ENCODE measurements at regions not wholly inside any gene's neighbourhood (a gene's known extent, or its start where the extent isn't known, plus 50 kb on each side); places are given as distances from the start of the nearest gene placed in this dataset.

- TF ChIP-seq CTCF (IDR thresholded peaks at IDR 0.05), result no peak
- TF ChIP-seq EP300 (IDR thresholded peaks at IDR 0.05), result no peak
- no peak for TF ChIP-seq POLR2A (IDR thresholded peaks at IDR 0.05)
- Histone ChIP-seq H3K27ac (no peak overlapping the region), H3K4me1 (peaks cover 0 to 4% (median 0%) of the 10 kb centered on the region in 4 donors), H3K36me3 (no peaks in the 10 kb centered on the region), H3K4me3 (no peak overlapping the region), H3K27me3 (no peaks in the 10 kb centered on the region), H3K9me3 (no peaks in the 10 kb centered on the region)
- DNase-seq (ENCODE audit: low spot score in 2 of 2), result no peak
- WGBS, 2 donors, result 76% methylated on average over 3 of the region's 3 CpGs
Observed at GRCh38 chr3:59254976-59255375, 205.2 kb upstream of the CFAP20DC start.

- H3K27me3 ChIP-seq, result no peaks in the 10 kb centered on the region
- H3K4me3 ChIP-seq, result no peak overlapping the region
- peaks cover 0 to 8% (median 0%) of the 10 kb centered on the region in 4 donors for H3K4me1 ChIP-seq
- no peak for DNase-seq (ENCODE audit: low spot score in 2 of 2)
- TF ChIP-seq POLR2A (IDR thresholded peaks at IDR 0.05), result no peak
- no peaks in the 10 kb centered on the region for H3K36me3 ChIP-seq
- 78 to 83% methylated on average over 4 to 7 of the region's 7 CpGs for WGBS, 2 donors
- no peaks in the 10 kb centered on the region for H3K9me3 ChIP-seq
- no peak overlapping the region for H3K27ac ChIP-seq
Observed at GRCh38 chr3:59254433-59254832, 204.6 kb upstream of the CFAP20DC start.

- H3K36me3 ChIP-seq, result no peaks in the 10 kb centered on the region
- no peaks in the 10 kb centered on the region for H3K27me3 ChIP-seq
- no peak overlapping the region for H3K4me3 ChIP-seq
- DNase-seq (ENCODE audit: low spot score in 2 of 2), result no peak
- TF ChIP-seq EP300 (IDR thresholded peaks at IDR 0.05), result no peak
- no peak for TF ChIP-seq POLR2A (IDR thresholded peaks at IDR 0.05)
- no peak for TF ChIP-seq CTCF (IDR thresholded peaks at IDR 0.05)
- no peak overlapping the region for H3K27ac ChIP-seq
- 78 to 79% methylated on average over 2 of the region's 2 CpGs for WGBS, 2 donors
- H3K4me1 ChIP-seq, result peaks cover 0 to 13% (median 0%) of the 10 kb centered on the region in 4 donors
- H3K9me3 ChIP-seq, result no peaks in the 10 kb centered on the region
Observed at GRCh38 chr3:59253523-59253922, 203.7 kb upstream of the CFAP20DC start.

- no peak overlapping the region for H3K4me3 ChIP-seq
- no peak for DNase-seq (ENCODE audit: low spot score in 2 of 2)
- H3K27ac ChIP-seq, result no peak overlapping the region
- H3K36me3 ChIP-seq, result no peaks in the 10 kb centered on the region
- H3K27me3 ChIP-seq, result no peaks in the 10 kb centered on the region
- H3K4me1 ChIP-seq, result peaks cover 0 to 23% (median 0%) of the 10 kb centered on the region in 4 donors
- WGBS, 2 donors, result 76 to 85% methylated on average over 3 of the region's 3 CpGs
- TF ChIP-seq POLR2A (IDR thresholded peaks at IDR 0.05), result no peak
- TF ChIP-seq EP300 (IDR thresholded peaks at IDR 0.05), result no peak
- TF ChIP-seq CTCF (IDR thresholded peaks at IDR 0.05), result no peak
- H3K9me3 ChIP-seq, result no peaks in the 10 kb centered on the region
Observed at GRCh38 chr3:59251869-59252268, 202.0 kb upstream of the CFAP20DC start.

GRCh38 chr3:59250600-59250999, 200.8 kb upstream of the CFAP20DC start:
- DNase-seq (ENCODE audit: low spot score in 2 of 2), result no peak
- Histone ChIP-seq H3K9me3 (no peaks in the 10 kb centered on the region), H3K4me3 (no peak overlapping the region), H3K4me1 (peaks cover 0 to 36% (median 7%) of the 10 kb centered on the region in 4 donors), H3K27me3 (no peaks in the 10 kb centered on the region), H3K27ac (no peak overlapping the region), H3K36me3 (no peaks in the 10 kb centered on the region)
- TF ChIP-seq EP300 (IDR thresholded peaks at IDR 0.05), result no peak
- TF ChIP-seq CTCF (IDR thresholded peaks at IDR 0.05), result no peak
- TF ChIP-seq POLR2A (IDR thresholded peaks at IDR 0.05), result no peak
